Lung (tissue), 11 donors: ENCODE measurements at regions not wholly inside any gene's neighbourhood (a gene's known extent, or its start where the extent isn't known, plus 50 kb on each side); places are given as distances from the start of the nearest gene placed in this dataset.

Experiments used
- ATAC-seq: fragments of 200-7000 bp; cut with Tn5 transposase; one replicate; pipeline ENCODE4 v1.9.1; 2020; ENCODE audit warnings: moderate number of reproducible peaks; ENCODE audit not compliant: insufficient read depth, low FRiP score
- DNase-seq, 3 donors: peaks; one replicate each; pipeline ENCODE4 v3.0.0-alpha.2; 2013 to 2017
- H3K27ac ChIP-seq, 2 donors: one replicate each; pipeline ENCODE4 v1.5.1; 2013; ENCODE audit warnings: mild to moderate bottlenecking in 2 of 2, moderate library complexity in 2 of 2, control low read depth in 1 of 2, inconsistent platforms in 1 of 2, low read depth in 1 of 2, low read length in 1 of 2
- H3K27me3 ChIP-seq, 3 donors: one replicate each; pipeline ENCODE4 v1.5.1; 2013; ENCODE audit warnings: low read length in 2 of 3; ENCODE audit not compliant: control insufficient read depth in 3 of 3, insufficient read depth in 3 of 3
- H3K36me3 ChIP-seq, 4 donors: one replicate each; pipeline ENCODE4 v1.5.1; 2013; ENCODE audit warnings: low read length in 4 of 4, mild to moderate bottlenecking in 1 of 4, moderate library complexity in 1 of 4; ENCODE audit not compliant: control insufficient read depth in 4 of 4, insufficient read depth in 4 of 4
- H3K4me1 ChIP-seq, 5 donors: one replicate each; pipeline ENCODE4 v1.5.1; 2013; ENCODE audit warnings: low read length in 5 of 5, mild to moderate bottlenecking in 2 of 5, moderate library complexity in 1 of 5; ENCODE audit not compliant: control insufficient read depth in 5 of 5, insufficient read depth in 5 of 5
- H3K4me3 ChIP-seq: one replicate; pipeline ENCODE4 v1.5.1; 2013; ENCODE audit warnings: mild to moderate bottlenecking, control low read depth, moderate library complexity
- H3K9ac ChIP-seq, 2 donors: one replicate each; pipeline ENCODE4 v1.5.1; 2013; ENCODE audit warnings: low read length in 2 of 2, control low read depth in 1 of 2; ENCODE audit not compliant: insufficient read depth in 1 of 2
- H3K9me3 ChIP-seq, 4 donors: one replicate each; pipeline ENCODE4 v1.5.1; 2013; ENCODE audit warnings: low read length in 3 of 4, mild to moderate bottlenecking in 1 of 4, moderate library complexity in 1 of 4; ENCODE audit not compliant: control insufficient read depth in 4 of 4, insufficient read depth in 3 of 4
- WGBS, 2 donors: extraction: QIAGEN DNeasy Blood & Tissue Kit; methylation state at CpG; one replicate each; pipeline ENCODE4 v1.1.7; 2013; 5-methylcytosine and 5-hydroxymethylcytosine counted together
- TF ChIP-seq, protein P1 (sequence below): IDR thresholded peaks from 2 replicates; pipeline ENCODE4 v1.5.1; 2012; ENCODE audit warnings: mild to moderate bottlenecking; ENCODE audit errors: control extremely low read depth, extremely low read depth
- donor health status: control.
- donor health status: control.
- donor health status: Bipolar disorder and iron deficiency.
- donor health status: healthy.
- donor health status: DM: yes; HTN: yes; CAD: no.

DNA sequence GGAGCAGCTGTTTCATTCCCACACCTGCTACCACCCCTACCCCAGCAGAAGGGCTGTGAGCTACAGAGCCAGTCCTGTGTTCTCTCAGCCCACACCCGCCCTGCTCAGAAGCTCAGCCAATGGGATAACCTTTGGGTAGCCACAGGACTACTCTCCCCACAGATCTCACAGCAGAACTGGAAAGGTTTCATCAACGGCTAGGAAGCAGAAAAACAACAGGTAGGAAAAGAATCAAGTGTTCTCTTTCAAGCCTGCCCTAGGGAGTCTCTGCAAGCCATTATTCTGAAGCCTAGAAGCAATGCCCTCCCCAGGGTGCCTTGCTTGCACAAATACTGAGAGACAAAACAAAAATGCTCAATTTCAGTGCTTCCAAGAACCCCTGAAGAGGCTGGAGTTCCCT is 77.2 kb downstream of the TMPRSS5 start:
- no peak overlapping the region for H3K4me3 ChIP-seq
- TF ChIP-seq, protein P1, sequence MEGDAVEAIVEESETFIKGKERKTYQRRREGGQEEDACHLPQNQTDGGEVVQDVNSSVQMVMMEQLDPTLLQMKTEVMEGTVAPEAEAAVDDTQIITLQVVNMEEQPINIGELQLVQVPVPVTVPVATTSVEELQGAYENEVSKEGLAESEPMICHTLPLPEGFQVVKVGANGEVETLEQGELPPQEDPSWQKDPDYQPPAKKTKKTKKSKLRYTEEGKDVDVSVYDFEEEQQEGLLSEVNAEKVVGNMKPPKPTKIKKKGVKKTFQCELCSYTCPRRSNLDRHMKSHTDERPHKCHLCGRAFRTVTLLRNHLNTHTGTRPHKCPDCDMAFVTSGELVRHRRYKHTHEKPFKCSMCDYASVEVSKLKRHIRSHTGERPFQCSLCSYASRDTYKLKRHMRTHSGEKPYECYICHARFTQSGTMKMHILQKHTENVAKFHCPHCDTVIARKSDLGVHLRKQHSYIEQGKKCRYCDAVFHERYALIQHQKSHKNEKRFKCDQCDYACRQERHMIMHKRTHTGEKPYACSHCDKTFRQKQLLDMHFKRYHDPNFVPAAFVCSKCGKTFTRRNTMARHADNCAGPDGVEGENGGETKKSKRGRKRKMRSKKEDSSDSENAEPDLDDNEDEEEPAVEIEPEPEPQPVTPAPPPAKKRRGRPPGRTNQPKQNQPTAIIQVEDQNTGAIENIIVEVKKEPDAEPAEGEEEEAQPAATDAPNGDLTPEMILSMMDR, result no peak
- no peak for ATAC-seq

DNA sequence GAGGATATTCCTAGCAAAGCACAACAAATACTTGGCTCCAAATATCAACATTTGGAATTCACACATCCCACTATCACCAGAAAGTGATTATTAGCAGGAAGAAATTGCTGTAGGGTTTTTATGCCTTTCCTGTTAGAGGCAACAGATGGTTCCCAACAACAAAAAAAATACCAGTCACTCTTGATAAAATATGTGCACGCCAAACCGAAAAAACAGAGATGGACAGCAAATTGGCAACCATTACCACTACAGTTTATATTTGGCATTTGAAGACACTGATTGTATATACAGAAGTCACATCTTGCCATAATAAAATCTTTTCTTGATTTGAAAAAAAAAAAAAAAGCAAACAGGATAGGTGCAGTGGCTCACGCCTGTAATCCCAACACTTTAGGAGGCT is 78.2 kb downstream of the TMPRSS5 start:
- no peak overlapping the region for H3K9ac ChIP-seq
- 79 to 94% methylated on average over 3 of the region's 3 CpGs for WGBS, 2 donors
- H3K4me1 ChIP-seq, result no peaks in the 10 kb centered on the region
- H3K4me3 ChIP-seq, result no peak overlapping the region
- no peaks in the 10 kb centered on the region for H3K27me3 ChIP-seq
- DNase-seq (no peak), ATAC-seq (no peak)
- no peak overlapping the region for H3K27ac ChIP-seq
- TF ChIP-seq, protein P1, result no peak
- no peaks in the 10 kb centered on the region for H3K9me3 ChIP-seq
- no peaks in the 10 kb centered on the region for H3K36me3 ChIP-seq

More for the DNA sequence above, 77.2 kb downstream of the TMPRSS5 start:
- 42 to 59% methylated on average over 2 of the region's 2 CpGs for WGBS, 2 donors
- DNase-seq, result no peak
- Histone ChIP-seq H3K36me3 (no peaks in the 10 kb centered on the region), H3K27ac (no peak overlapping the region), H3K9me3 (no peaks in the 10 kb centered on the region), H3K27me3 (no peaks in the 10 kb centered on the region), H3K9ac (no peak overlapping the region), H3K4me1 (no peaks in the 10 kb centered on the region)

DNA sequence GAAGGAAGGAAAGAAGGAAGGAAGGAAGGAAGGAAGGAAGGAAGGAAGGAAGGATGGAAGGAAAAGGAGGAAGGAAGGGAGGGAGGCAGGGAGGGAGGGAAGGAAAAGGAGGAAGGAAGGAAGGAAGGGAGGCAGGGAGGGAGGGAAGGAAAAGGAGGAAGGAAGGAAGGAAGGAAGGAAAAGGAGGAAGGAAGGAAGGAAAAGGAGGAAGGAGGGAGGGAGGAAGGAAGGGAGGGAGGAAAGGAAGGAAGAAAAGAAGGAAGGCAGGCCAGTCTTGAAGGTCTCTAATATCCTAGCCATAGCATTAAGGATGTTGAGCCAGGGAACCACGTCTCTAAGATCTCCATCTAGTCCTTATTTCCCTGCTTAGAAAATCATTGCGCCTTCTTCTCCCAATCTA is 78.8 kb downstream of the TMPRSS5 start:
- no peak for DNase-seq
- Histone ChIP-seq H3K27me3 (no peaks in the 10 kb centered on the region), H3K9ac (no peak overlapping the region), H3K4me3 (no peak overlapping the region), H3K36me3 (no peaks in the 10 kb centered on the region), H3K4me1 (no peaks in the 10 kb centered on the region), H3K27ac (no peak overlapping the region), H3K9me3 (no peaks in the 10 kb centered on the region)
- 85 to 94% methylated on average over 2 of the region's 2 CpGs for WGBS, 2 donors
- ATAC-seq, result no peak
- TF ChIP-seq, protein P1, result no peak

DNA sequence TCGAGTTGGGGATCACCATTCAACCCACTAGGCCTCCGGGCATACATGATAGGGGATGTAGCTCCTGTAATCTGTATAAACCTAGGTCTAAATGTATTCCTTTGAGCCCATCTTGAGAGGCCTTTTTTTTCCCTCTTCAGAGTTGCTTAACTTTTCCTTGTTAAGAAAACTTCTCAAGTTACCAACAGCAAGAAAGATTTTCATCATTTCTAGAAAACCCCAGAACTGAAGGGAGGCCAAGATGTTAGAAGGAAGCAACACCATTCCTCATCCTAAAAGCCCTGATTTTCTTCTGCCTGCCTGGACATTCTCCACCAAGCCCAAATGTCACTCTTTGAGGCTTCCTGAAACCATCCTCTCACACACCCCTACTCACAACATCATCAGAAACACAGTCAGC is 79.4 kb downstream of the TMPRSS5 start:
- ATAC-seq (no peak), DNase-seq (no peak)
- no peak overlapping the region for H3K9ac ChIP-seq
- WGBS, 2 donors, result 91 to 94% methylated on average over 2 of the region's 2 CpGs
- TF ChIP-seq, protein P1, result no peak
- H3K4me3 ChIP-seq, result no peak overlapping the region
- H3K27me3 ChIP-seq, result no peaks in the 10 kb centered on the region
- no peaks in the 10 kb centered on the region for H3K4me1 ChIP-seq
- H3K27ac ChIP-seq, result no peak overlapping the region
- no peaks in the 10 kb centered on the region for H3K9me3 ChIP-seq
- no peaks in the 10 kb centered on the region for H3K36me3 ChIP-seq
